ENCODE measurements at regions not wholly inside any gene's neighbourhood (a gene's known extent, or its start where the extent isn't known, plus 50 kb on each side); places are given as distances from the start of the nearest gene placed in this dataset.

DNA sequence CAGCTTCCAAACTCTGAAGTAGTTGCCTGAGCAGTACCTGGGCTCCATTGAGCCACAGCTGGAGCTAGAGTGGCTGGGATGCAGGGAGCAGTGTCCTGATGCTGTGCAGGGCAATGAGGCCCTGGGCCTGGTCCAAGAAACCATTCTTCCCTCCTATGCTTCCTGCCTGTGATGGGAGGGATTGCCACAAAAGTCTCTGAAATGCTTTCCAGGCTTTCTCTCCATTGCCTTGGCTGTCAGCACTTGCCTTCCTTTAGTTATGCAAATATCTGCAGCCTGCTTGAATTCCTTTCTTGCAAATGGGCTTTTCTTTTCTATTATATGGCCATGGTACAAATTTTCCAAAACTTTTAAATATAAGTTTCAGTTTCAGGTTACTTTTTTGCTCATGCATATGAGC, 972.2 kb upstream of the MBL2 start:
- TF ChIP-seq CTCF (optimal IDR thresholded peaks at IDR 0.05 in 1 of 3, IDR thresholded peaks at IDR 0.05 in 1 of 3, conservative IDR thresholded peaks at IDR 0.05 in 1 of 3; ENCODE audit: extremely low read depth in 1 of 3, insufficient read depth in 2 of 3, low read length in 3 of 3) (no peak), EZH2 (IDR thresholded peaks at IDR 0.05; ENCODE audit: low read length) (no peak)
